ENCODE measurements at regions not wholly inside any gene's neighbourhood (a gene's known extent, or its start where the extent isn't known, plus 50 kb on each side); places are given as distances from the start of the nearest gene placed in this dataset.

GRCh38 chr1:234535763-234536515, 57.0 kb upstream of the TARBP1 start:
- ATAC-seq (ENCODE audit: low read depth) (peak; percentile 32), DNase-seq (peak; percentile 70)
- Histone ChIP-seq H3K9me1 (ENCODE audit: insufficient read depth, low read length) (peaks cover 10% of the 10 kb centered on the region), H3K27ac (ENCODE audit: insufficient read depth, low read length) (peak overlapping the region; percentile 18; the same call in 1 of the 2 replicates), H4K20me1 (ENCODE audit: insufficient read depth, low read length) (no peaks in the 10 kb centered on the region), H2AK5ac (ENCODE audit: low read depth, low read length) (no peak overlapping the region; the same call in 1 of the 2 replicates), H3K9me3 (ENCODE audit: control insufficient read depth, insufficient read depth, low read length) (no peaks in the 10 kb centered on the region), H3K4me2 (ENCODE audit: low read depth, low read length) (peak overlapping the region; percentile 32; the same call in 1 of the 2 replicates), H2AFZ (replicated peaks; ENCODE audit: low read length, poor library complexity) (peak overlapping the region; percentile 60), H3K36me3 (ENCODE audit: control insufficient read depth, insufficient read depth, low read length) (no peaks in the 10 kb centered on the region), H3K23ac (ENCODE audit: low read depth, low read length) (no peak overlapping the region), H2BK15ac (ENCODE audit: low read depth, low read length) (no peak overlapping the region; the same call in 2 of the 3 replicates), H3K4ac (ENCODE audit: low read depth, low read length) (peak overlapping the region; percentile 24), H4K8ac (ENCODE audit: low read depth in 2 of 2, low read length in 2 of 2) (peak overlapping the region in 1 of 2 experiments; percentile 27; a peak in 1 of 4 replicates), H3K18ac (ENCODE audit: low read depth, low read length) (peak overlapping the region; percentile 63), H3K27me3 (ENCODE audit: control insufficient read depth, insufficient read depth, low read length) (no peaks in the 10 kb centered on the region; the same call in 1 of the 2 replicates), H3K9ac (ENCODE audit: low read depth, low read length) (no peak overlapping the region), H3K14ac (replicated peaks; ENCODE audit: low read depth, low read length) (peak overlapping the region; percentile 61), H3K4me1 (ENCODE audit: control insufficient read depth, insufficient read depth, low read length) (peaks cover 35% of the 10 kb centered on the region), H3K79me1 (ENCODE audit: low read depth in 1 of 2, low read length in 2 of 2) (peaks cover 0 to 4% of the 10 kb centered on the region in 2 experiments; a peak in 1 of 4 replicates), H4K5ac (ENCODE audit: low read depth, low read length) (peak overlapping the region; percentile 49; the same call in 1 of the 2 replicates), H2BK20ac (ENCODE audit: low read depth, low read length) (peak overlapping the region; percentile 3; the same call in 1 of the 2 replicates), H2AK9ac (replicated peaks; ENCODE audit: low read depth, low read length, poor library complexity) (peak overlapping the region; percentile 21), H3K4me3 (ENCODE audit: insufficient read depth, low read depth, low read length) (no peak overlapping the region), H3K56ac (ENCODE audit: extremely low read depth, insufficient read depth, low read length) (no peak overlapping the region), H2BK5ac (ENCODE audit: low read depth, low read length, poor library complexity, severe bottlenecking) (no peak overlapping the region), H4K91ac (ENCODE audit: insufficient read depth, low read depth, low read length) (peak overlapping the region; percentile 23; the same call in 1 of the 2 replicates), H2BK120ac (ENCODE audit: low read depth, low read length) (peak overlapping the region; percentile 38; the same call in 1 of the 2 replicates)
- in situ Hi-C loops (cut with MboI; ENCODE audit: low sequenced_read_pairs): no loop called here
- BruUV-seq (replicated peaks): no TSS peak
- ChIA-PET CTCF (no interaction called here), POLR2A (ENCODE audit: unreplicated experiment) (no interaction called here)
- WGBS, 2 experiments (ENCODE audit: extremely low coverage in 2 of 2, insufficient read length in 1 of 2): 57% methylated on average over 5 of the region's 14 CpGs; no CpG with 5 or more reads in 1 of the 2 experiments
- TF ChIP-seq NFE2L2 (IDR thresholded peaks at IDR 0.05; ENCODE audit: low read depth, low read length): no peak
- peak; percentile 12; the same call in 1 of the 2 replicates for TF ChIP-seq BHLHE40 (IDR thresholded peaks at IDR 0.05; ENCODE audit: low read depth, low read length)
- TF ChIP-seq CEBPB (IDR thresholded peaks at IDR 0.05; ENCODE audit: low read depth, low read length): 0 out of 2 replicates have a peak, but pooled peaks have one; percentile 2
- intact Hi-C loops (cut with micrococcal nuclease): no loop called here
- dilution Hi-C loops (cut with HindIII; ENCODE audit: low sequenced_read_pairs, unreplicated experiment): no loop called here

Data from IMR-90 (cell line).